ENCODE measurements at regions not wholly inside any gene's neighbourhood (a gene's known extent, or its start where the extent isn't known, plus 50 kb on each side); places are given as distances from the start of the nearest gene placed in this dataset.

GRCh38 chr10:128855618-128856428 lies 611.2 kb upstream of the MGMT start:
- H3K9ac ChIP-seq (ENCODE audit: low read length) = no peak overlapping the region
- no peaks in the 10 kb centered on the region for H3K9me3 ChIP-seq (ENCODE audit: low read length)
- peaks cover 11% of the 10 kb centered on the region for H3K4me1 ChIP-seq (ENCODE audit: insufficient read depth, low read length)
- H3K27ac ChIP-seq (ENCODE audit: low read depth, low read length) = no peak overlapping the region
- no peaks in the 10 kb centered on the region for H3K36me3 ChIP-seq (ENCODE audit: insufficient read depth, low read length)
- no peak overlapping the region for H3K4me3 ChIP-seq (ENCODE audit: low read depth in 1 of 2, low read length in 2 of 2)
- H3K27me3 ChIP-seq (ENCODE audit: control insufficient read depth in 1 of 2, insufficient read depth in 2 of 2, low read length in 2 of 2) = no peaks in the 10 kb centered on the region

GRCh38 chr10:128859738-128860386 lies 607.2 kb upstream of the MGMT start:
- no peaks in the 10 kb centered on the region for H3K36me3 ChIP-seq (ENCODE audit: insufficient read depth, low read length)
- no peak overlapping the region for H3K9ac ChIP-seq (ENCODE audit: low read length)
- peaks cover 3% of the 10 kb centered on the region for H3K4me1 ChIP-seq (ENCODE audit: insufficient read depth, low read length)
- H3K27ac ChIP-seq (ENCODE audit: low read depth, low read length) = no peak overlapping the region
- no peaks in the 10 kb centered on the region for H3K27me3 ChIP-seq (ENCODE audit: control insufficient read depth in 1 of 2, insufficient read depth in 2 of 2, low read length in 2 of 2)
- no peak overlapping the region for H3K4me3 ChIP-seq (ENCODE audit: low read depth in 1 of 2, low read length in 2 of 2)
- no peaks in the 10 kb centered on the region for H3K9me3 ChIP-seq (ENCODE audit: low read length)

- Histone ChIP-seq H3K4me3 (ENCODE audit: low read depth in 1 of 2, low read length in 2 of 2) (no peak overlapping the region), H3K4me1 (ENCODE audit: insufficient read depth, low read length) (no peaks in the 10 kb centered on the region), H3K27ac (ENCODE audit: low read depth, low read length) (no peak overlapping the region), H3K27me3 (ENCODE audit: control insufficient read depth in 1 of 2, insufficient read depth in 2 of 2, low read length in 2 of 2) (no peaks in the 10 kb centered on the region), H3K36me3 (ENCODE audit: insufficient read depth, low read length) (no peaks in the 10 kb centered on the region), H3K9me3 (ENCODE audit: low read length) (no peaks in the 10 kb centered on the region), H3K9ac (ENCODE audit: low read length) (no peak overlapping the region)
These were observed 606.5 kb upstream of the MGMT start for GRCh38 chr10:128860574-128860973.

GRCh38 chr10:128861018-128861901 lies 605.8 kb upstream of the MGMT start:
- H3K27me3 ChIP-seq (ENCODE audit: control insufficient read depth in 1 of 2, insufficient read depth in 2 of 2, low read length in 2 of 2) = no peaks in the 10 kb centered on the region
- H3K4me3 ChIP-seq (ENCODE audit: low read depth in 1 of 2, low read length in 2 of 2) = no peak overlapping the region
- H3K36me3 ChIP-seq (ENCODE audit: insufficient read depth, low read length) = no peaks in the 10 kb centered on the region
- H3K4me1 ChIP-seq (ENCODE audit: insufficient read depth, low read length) = no peaks in the 10 kb centered on the region
- H3K9me3 ChIP-seq (ENCODE audit: low read length) = no peaks in the 10 kb centered on the region
- no peak overlapping the region for H3K9ac ChIP-seq (ENCODE audit: low read length)
- H3K27ac ChIP-seq (ENCODE audit: low read depth, low read length) = no peak overlapping the region

- Histone ChIP-seq H3K4me1 (ENCODE audit: insufficient read depth, low read length) (no peaks in the 10 kb centered on the region), H3K27me3 (ENCODE audit: control insufficient read depth in 1 of 2, insufficient read depth in 2 of 2, low read length in 2 of 2) (no peaks in the 10 kb centered on the region), H3K4me3 (ENCODE audit: low read depth in 1 of 2, low read length in 2 of 2) (no peak overlapping the region), H3K9me3 (ENCODE audit: low read length) (no peaks in the 10 kb centered on the region), H3K27ac (ENCODE audit: low read depth, low read length) (no peak overlapping the region), H3K9ac (ENCODE audit: low read length) (no peak overlapping the region), H3K36me3 (ENCODE audit: insufficient read depth, low read length) (no peaks in the 10 kb centered on the region)
These were observed 603.6 kb upstream of the MGMT start for GRCh38 chr10:128863411-128863810.

- Histone ChIP-seq H3K9ac (ENCODE audit: low read length) (no peak overlapping the region), H3K9me3 (ENCODE audit: low read length) (no peaks in the 10 kb centered on the region), H3K36me3 (ENCODE audit: insufficient read depth, low read length) (no peaks in the 10 kb centered on the region), H3K27me3 (ENCODE audit: control insufficient read depth in 1 of 2, insufficient read depth in 2 of 2, low read length in 2 of 2) (no peaks in the 10 kb centered on the region), H3K4me3 (ENCODE audit: low read depth in 1 of 2, low read length in 2 of 2) (no peak overlapping the region), H3K4me1 (ENCODE audit: insufficient read depth, low read length) (no peaks in the 10 kb centered on the region), H3K27ac (ENCODE audit: low read depth, low read length) (no peak overlapping the region)
These were observed 603.1 kb upstream of the MGMT start for GRCh38 chr10:128863823-128864405.

GRCh38 chr10:128864554-128865295 lies 602.3 kb upstream of the MGMT start:
- no peak overlapping the region for H3K9ac ChIP-seq (ENCODE audit: low read length)
- no peak overlapping the region for H3K4me3 ChIP-seq (ENCODE audit: low read depth in 1 of 2, low read length in 2 of 2)
- no peaks in the 10 kb centered on the region for H3K27me3 ChIP-seq (ENCODE audit: control insufficient read depth in 1 of 2, insufficient read depth in 2 of 2, low read length in 2 of 2)
- H3K9me3 ChIP-seq (ENCODE audit: low read length) = no peaks in the 10 kb centered on the region
- H3K4me1 ChIP-seq (ENCODE audit: insufficient read depth, low read length) = no peaks in the 10 kb centered on the region
- no peak overlapping the region for H3K27ac ChIP-seq (ENCODE audit: low read depth, low read length)
- no peaks in the 10 kb centered on the region for H3K36me3 ChIP-seq (ENCODE audit: insufficient read depth, low read length)

- H3K9ac ChIP-seq (ENCODE audit: low read length) = no peak overlapping the region
- no peaks in the 10 kb centered on the region for H3K4me1 ChIP-seq (ENCODE audit: insufficient read depth, low read length)
- no peaks in the 10 kb centered on the region for H3K9me3 ChIP-seq (ENCODE audit: low read length)
- no peak overlapping the region for H3K27ac ChIP-seq (ENCODE audit: low read depth, low read length)
- no peaks in the 10 kb centered on the region for H3K27me3 ChIP-seq (ENCODE audit: control insufficient read depth in 1 of 2, insufficient read depth in 2 of 2, low read length in 2 of 2)
- no peak overlapping the region for H3K4me3 ChIP-seq (ENCODE audit: low read depth in 1 of 2, low read length in 2 of 2)
- no peaks in the 10 kb centered on the region for H3K36me3 ChIP-seq (ENCODE audit: insufficient read depth, low read length)
These were observed 601.4 kb upstream of the MGMT start for GRCh38 chr10:128865436-128866195.

GRCh38 chr10:128866551-128866950 lies 600.5 kb upstream of the MGMT start:
- no peaks in the 10 kb centered on the region for H3K36me3 ChIP-seq (ENCODE audit: insufficient read depth, low read length)
- H3K4me3 ChIP-seq (ENCODE audit: low read depth in 1 of 2, low read length in 2 of 2) = no peak overlapping the region
- H3K9ac ChIP-seq (ENCODE audit: low read length) = no peak overlapping the region
- no peaks in the 10 kb centered on the region for H3K9me3 ChIP-seq (ENCODE audit: low read length)
- no peaks in the 10 kb centered on the region for H3K27me3 ChIP-seq (ENCODE audit: control insufficient read depth in 1 of 2, insufficient read depth in 2 of 2, low read length in 2 of 2)
- H3K27ac ChIP-seq (ENCODE audit: low read depth, low read length) = no peak overlapping the region
- H3K4me1 ChIP-seq (ENCODE audit: insufficient read depth, low read length) = no peaks in the 10 kb centered on the region

GRCh38 chr10:128867210-128867609 lies 599.8 kb upstream of the MGMT start:
- H3K4me1 ChIP-seq (ENCODE audit: insufficient read depth, low read length) = no peaks in the 10 kb centered on the region
- no peak overlapping the region for H3K9ac ChIP-seq (ENCODE audit: low read length)
- no peak overlapping the region for H3K27ac ChIP-seq (ENCODE audit: low read depth, low read length)
- no peaks in the 10 kb centered on the region for H3K27me3 ChIP-seq (ENCODE audit: control insufficient read depth in 1 of 2, insufficient read depth in 2 of 2, low read length in 2 of 2)
- H3K36me3 ChIP-seq (ENCODE audit: insufficient read depth, low read length) = no peaks in the 10 kb centered on the region
- no peaks in the 10 kb centered on the region for H3K9me3 ChIP-seq (ENCODE audit: low read length)
- no peak overlapping the region for H3K4me3 ChIP-seq (ENCODE audit: low read depth in 1 of 2, low read length in 2 of 2)

Data from muscle layer of colon (tissue), 2 donors.